Stimulated activated CD4-positive, alpha-beta T cell treated with anti-CD3 and anti-CD28 coated beads, TNF-alpha, amount 100 ng/mL, for 48 hours (primary cell): ENCODE measurements at regions not wholly inside any gene's neighbourhood (a gene's known extent, or its start where the extent isn't known, plus 50 kb on each side); places are given as distances from the start of the nearest gene placed in this dataset.
"Not testable (repeated sequence)": the region's sequence is repeated elsewhere in the genome, so short reads cannot be mapped to it uniquely, and the experiment has no call there.

Source experiments
- DNase-seq, 3 donors: peaks; one replicate each; pipeline ENCODE4 v3.0.0-alpha.2; 2020; ENCODE audit warnings: low read depth in 3 of 3

DNA sequence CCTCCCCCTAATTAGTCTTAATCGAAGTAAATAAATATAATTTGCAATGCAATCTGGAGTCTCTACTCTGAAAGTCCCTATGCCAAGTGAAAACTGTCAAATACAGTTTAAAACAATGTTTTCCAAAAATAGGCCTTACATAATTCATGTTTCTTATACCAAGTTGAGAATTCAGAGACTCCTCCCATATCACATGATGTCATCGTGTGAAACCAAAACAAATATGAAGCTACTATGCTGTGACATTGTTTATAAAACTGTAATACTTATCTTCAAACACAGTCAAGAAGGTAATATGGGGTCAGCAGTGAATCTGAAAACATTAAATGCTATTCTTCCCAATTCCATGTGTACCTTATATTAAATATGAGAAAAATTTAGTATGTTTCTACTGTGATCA is 940.2 kb upstream of the FANCL start:
- no peak for DNase-seq

GRCh38 chr2:59180621-59181020 is 939.5 kb upstream of the FANCL start:
- DNase-seq: no peak

- no peak for DNase-seq
Observed at GRCh38 chr2:59180111-59180510, 939.0 kb upstream of the FANCL start.

DNA sequence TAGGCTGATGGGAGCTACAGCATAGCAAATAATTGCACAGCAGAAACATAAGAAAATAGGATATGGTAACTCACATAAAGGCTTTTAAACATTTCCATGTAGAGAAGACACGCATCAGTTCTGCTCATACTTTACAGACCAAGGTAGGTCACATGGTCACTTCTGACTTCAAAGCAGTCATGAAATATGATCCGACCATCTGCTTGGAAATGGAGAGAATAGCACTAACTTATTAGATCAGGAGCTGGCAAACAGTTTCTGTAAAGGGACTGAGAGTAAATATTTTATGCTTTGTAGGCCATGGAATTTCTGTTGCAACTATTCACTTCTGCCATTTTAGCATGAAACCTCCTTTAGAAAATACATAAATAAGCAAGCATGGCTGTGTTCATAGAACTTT is 936.6 kb upstream of the FANCL start:
- no peak for DNase-seq

DNA sequence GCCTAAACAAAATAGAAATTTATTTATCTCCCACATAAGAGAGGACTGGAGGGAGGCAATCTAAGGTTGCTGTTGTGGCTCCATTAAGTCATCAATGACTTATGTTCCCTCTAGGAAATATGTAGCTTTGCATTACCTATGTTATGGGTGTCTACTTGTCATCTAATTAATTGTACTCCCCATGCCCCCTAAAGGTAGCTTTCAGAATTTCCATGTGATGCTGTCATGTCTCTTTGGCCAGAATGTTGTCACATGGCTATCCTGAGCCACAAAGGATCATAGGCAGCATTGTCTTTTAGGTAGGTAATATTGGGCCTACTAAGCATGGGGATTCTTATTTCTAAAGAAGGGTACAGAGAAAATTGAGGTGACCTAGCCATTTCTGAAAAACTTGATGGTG is 935.6 kb upstream of the FANCL start:
- DNase-seq: no peak

GRCh38 chr2:59174536-59175243 is 933.6 kb upstream of the FANCL start:
- no peak for DNase-seq

- DNase-seq: no peak
Observed at GRCh38 chr2:59173325-59173724, 932.2 kb upstream of the FANCL start.

- DNase-seq: no peak
Observed at GRCh38 chr2:59171019-59171418, 929.9 kb upstream of the FANCL start.

GRCh38 chr2:59168766-59169165 is 927.6 kb upstream of the FANCL start:
- DNase-seq: no peak

GRCh38 chr2:59167514-59167913 is 926.4 kb upstream of the FANCL start:
- DNase-seq: no peak

GRCh38 chr2:59157908-59158307 is 916.8 kb upstream of the FANCL start:
- DNase-seq: not testable (repeated sequence)

GRCh38 chr2:59151805-59152204 is 910.7 kb upstream of the FANCL start:
- DNase-seq: no peak

DNA sequence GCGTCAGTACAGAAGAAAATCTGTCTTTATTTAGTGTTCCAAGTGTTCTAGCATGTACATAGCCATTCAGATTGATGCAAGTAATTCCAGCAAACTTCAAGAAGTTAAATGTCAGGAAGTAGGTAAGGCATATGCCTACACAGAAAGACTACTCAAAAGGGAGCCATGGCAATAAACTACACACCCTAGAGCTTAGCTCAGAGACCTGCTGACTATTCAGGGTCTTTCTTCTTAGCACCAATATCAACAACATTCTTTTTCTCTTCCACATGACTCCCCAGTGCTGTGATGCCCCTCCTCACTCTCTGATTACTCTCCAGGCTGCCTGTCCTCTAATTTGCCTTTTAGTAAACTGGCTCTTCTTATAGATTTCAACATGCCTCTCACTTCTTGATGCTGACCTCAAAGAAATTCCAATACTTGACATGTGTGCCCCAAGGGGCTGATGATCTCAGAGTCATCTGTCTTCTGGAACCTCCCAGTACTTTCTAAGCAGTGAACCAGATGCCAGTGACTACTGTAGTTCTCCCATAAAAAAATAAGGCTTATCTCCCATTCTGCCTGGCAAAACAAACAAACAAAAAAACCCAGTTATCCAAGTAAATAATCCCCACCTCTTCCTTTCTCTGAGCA is 909.2 kb upstream of the FANCL start:
- no peak for DNase-seq

DNA sequence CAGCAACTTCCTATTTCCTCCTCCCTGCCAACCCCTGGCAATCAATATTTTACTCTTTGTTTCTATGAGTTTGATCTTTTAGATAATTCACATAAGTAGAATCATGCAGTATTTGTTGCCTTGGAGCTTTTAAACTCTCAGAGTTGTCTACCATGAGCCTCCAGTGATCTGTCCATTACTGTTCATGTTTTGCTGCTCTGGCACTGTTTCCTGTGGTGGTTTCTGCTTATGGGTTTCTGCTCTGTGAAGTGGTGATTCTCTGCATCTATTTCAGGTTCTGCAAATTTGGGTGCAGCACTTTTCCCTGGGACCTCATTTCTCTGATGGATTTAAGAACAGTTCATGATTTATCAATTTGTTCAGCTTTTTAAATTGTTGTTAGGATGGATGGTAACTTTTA is 908.1 kb upstream of the FANCL start:
- no peak for DNase-seq

- DNase-seq: no peak
Observed at GRCh38 chr2:59112258-59112657, 871.1 kb upstream of the FANCL start.

GRCh38 chr2:59096973-59097372 is 855.8 kb upstream of the FANCL start:
- no peak for DNase-seq

- DNase-seq: no peak
Observed at GRCh38 chr2:59093571-59093970, 852.4 kb upstream of the FANCL start.

DNA sequence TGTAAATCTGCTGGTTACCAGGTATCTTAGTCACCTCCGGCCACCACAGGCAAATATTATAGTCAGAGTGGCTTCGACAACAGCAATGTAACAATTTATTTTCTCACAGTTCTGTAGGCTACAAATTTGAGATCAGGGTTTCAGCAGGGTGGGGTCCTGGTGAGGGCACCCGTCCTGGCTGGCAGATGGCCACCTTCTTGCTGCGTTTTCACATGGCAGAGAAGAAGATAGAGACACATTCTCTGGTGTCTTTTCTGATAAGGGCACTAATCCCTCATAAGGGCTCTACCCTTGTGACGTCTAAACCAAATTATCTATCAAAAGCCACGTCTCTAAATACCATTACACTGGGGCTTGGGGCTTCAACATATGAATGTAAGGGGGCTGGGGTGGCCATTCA is 843.2 kb upstream of the FANCL start:
- DNase-seq: no peak

DNA sequence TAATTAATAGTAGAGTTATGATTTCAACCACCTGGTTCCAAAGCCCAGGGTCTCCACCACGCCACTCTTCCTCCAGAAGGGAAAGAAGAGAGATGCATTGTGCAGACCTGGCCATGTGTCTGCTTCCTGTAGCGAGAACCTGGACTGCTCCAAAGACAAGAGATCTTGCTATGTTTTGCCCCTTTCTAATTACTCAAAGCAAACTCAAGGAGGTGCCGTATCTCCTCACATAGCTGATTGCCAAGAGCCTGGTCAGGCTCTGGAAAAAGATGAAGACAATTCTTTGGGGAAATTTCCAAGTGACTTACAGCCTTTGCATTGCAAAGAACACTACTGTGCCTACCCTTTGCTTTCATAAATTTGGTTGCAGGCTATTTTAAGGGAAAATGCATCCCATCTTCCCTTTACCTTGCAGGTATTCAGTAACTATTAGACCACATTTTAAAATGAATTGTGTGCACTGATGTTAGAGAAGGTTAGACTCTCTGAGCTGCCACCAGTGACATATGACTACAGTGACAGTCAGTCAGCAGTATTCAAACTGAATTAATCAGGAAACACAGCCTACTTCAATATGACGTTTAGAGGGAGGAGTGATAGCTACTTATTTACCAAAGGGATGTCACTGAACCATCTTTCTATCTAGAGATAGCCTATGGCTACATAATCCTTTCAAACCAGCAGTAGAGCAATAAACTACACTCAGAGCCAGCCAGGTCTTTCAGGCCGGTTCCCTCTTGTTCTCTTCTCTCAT is 842.1 kb upstream of the FANCL start:
- no peak for DNase-seq

- no peak for DNase-seq
Observed at GRCh38 chr2:59082657-59083056, 841.5 kb upstream of the FANCL start.

- no peak for DNase-seq
Observed at GRCh38 chr2:59080451-59081181, 839.5 kb upstream of the FANCL start.

GRCh38 chr2:59077981-59078531 is 836.9 kb upstream of the FANCL start:
- no peak for DNase-seq
